HG03175 (cell line): ENCODE measurements at regions not wholly inside any gene's neighbourhood (a gene's known extent, or its start where the extent isn't known, plus 50 kb on each side); places are given as distances from the start of the nearest gene placed in this dataset.
"Not testable (repeated sequence)": the region's sequence is repeated elsewhere in the genome, so short reads cannot be mapped to it uniquely, and the experiment has no call there.

Experiments used
- ATAC-seq: cut with Tn5 transposase; IDR thresholded peaks from one replicate; pipeline ENCODE4 v1.9.1; 2021; ENCODE audit warnings: mild to moderate bottlenecking, moderate library complexity; ENCODE audit not compliant: unreplicated experiment

DNA sequence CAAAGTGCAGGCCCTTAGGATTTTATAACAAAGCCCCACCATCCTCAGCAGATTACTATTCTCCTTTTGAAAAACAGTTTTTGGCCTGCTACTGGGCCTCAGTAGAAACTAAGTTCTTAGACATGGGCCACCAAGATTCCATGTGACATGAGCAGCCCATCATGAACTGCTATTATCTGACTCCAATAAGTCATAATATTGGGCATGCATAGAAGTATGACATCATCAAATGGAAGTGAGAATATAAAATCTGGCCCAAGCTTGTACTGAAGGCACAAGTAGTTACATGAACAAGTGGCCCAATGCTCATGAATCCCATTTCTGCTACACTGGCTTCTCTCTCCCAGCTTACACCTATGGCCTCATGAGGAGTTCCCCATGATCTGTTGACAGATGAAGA lies 404.8 kb downstream of the EPHA5 start:
- no peak for ATAC-seq

DNA sequence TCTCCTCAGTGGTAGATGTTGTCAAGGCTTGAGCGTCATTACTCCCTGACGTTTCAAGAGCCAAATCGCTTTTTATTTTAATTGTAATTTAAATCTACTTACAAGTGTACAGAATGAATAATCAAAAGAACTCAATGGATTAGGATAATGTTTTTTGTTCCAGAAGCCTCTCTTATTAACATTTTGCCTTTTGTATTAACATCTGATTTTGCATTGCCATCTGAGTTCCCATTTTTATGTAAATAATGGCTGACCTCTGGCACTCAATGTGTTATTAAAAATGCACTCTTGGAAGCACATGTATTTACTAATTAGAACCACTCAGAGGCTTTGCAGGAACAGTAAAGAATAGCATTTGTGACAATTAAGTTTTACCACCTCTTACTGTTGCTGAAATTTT lies 411.0 kb downstream of the EPHA5 start:
- ATAC-seq: no peak

DNA sequence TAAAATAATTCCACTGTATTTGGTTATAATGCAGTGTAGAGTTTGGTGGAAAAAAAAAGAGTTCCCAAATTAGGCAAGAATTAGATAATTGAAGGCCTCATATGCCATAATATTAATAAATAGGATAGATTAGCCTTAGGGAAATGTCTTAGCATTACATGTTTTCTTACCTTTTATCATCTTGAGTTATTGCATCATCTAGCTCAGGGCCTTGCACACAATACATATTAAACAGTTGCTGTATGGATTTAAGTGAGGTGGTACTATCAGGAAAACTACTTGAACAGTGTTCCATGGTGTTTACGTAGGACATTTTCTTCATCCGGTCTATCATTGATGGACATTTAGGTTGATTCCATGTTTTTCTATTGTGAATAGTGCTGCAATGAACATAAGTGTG lies 419.4 kb downstream of the EPHA5 start:
- no peak for ATAC-seq

- ATAC-seq: no peak
Observed at GRCh38 chr4:65249111-65249510, 421.2 kb downstream of the EPHA5 start.

DNA sequence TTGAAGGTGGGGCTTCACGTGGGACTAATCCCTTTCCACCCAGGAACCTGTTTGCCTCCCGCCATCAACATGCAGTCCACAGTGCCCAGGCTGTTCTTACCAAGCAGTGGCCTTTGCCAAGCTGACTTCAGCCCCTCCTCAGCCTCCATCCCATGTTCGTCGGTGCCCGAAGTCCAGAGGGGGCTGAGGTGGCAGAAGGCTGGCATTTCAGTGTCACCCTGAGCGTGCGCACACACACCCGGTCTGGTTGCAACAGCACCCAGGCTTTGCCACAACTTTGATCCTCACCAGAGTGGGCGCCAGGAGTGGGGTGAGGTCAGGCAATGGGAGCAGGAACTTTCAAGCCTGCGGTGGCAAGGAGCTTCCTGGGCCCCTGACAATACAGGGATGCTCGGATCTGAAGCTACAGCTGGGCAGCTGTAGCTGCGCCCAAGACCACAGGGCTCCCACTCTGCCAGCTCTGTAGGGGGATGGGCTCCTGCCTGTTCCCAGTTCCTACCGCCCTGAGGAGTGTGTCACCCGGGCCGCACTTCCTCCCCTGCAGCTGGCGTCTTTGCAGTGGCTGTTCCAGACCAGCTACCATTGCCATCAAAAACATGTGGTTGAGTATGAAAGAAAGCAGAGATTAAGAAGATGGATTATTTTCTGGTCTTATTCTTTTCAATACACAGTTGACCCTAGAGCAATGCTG lies 428.0 kb downstream of the EPHA5 start:
- ATAC-seq: no peak

GRCh38 chr4:65241257-65241997 lies 428.9 kb downstream of the EPHA5 start:
- no peak for ATAC-seq

GRCh38 chr4:65234061-65234460 lies 436.2 kb downstream of the EPHA5 start:
- ATAC-seq: no peak

DNA sequence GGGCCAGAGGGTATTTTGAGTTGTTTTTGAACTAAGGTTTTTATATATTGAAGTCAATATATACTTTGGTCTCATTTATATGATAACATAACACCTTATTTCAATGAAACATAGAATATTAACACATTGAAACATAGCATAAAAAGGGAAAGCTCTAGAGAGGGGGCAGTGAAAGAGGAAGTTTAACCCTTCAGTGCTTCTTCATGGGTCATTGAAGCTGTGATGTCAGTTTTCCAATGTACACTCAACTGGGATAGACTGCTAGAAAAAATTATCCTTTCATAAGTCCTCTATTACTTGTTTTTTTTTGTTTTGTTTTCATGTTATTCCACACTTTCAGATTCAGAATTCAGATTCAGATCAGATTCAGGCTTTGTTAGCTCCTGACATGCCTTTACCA lies 442.7 kb downstream of the EPHA5 start:
- no peak for ATAC-seq

GRCh38 chr4:65223601-65224000 lies 446.7 kb downstream of the EPHA5 start:
- ATAC-seq: no peak

DNA sequence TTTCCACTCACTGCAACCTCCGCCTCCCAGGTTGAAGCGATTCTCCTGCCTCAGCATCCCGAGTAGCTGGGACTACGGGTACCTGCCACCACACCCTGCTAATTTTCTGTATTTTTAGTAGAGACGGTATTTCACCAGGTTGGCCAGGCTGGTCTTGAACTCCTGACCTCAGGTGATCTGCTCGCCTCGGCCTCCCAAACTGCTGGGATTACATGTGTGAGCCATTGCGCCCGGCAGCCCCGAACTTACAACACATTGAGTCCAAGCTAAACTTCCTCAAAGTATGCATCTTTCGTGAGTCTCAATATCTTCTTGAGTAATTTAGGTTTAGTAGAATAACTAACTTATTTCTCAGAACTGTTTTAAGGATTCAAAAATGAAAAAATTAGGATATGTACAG lies 447.2 kb downstream of the EPHA5 start:
- not testable (repeated sequence) for ATAC-seq

GRCh38 chr4:65217179-65217578 lies 453.1 kb downstream of the EPHA5 start:
- no peak for ATAC-seq

DNA sequence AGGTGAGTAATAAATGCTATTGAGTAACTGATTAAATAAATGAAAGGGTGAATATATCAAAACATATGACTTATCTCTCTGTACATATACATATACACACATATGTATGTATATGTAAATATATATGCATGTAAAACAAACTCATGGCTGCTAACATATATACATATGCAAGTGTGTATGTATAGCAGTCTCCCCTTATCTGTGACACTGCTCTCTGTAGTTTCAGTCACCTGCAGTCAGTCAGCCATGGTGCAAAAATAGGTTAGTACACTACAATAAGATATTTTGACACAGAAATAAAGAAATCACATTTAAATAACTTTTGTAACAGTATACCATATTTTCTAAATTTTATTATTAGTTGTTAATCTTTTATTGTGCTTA lies 467.4 kb downstream of the EPHA5 start:
- no peak for ATAC-seq

DNA sequence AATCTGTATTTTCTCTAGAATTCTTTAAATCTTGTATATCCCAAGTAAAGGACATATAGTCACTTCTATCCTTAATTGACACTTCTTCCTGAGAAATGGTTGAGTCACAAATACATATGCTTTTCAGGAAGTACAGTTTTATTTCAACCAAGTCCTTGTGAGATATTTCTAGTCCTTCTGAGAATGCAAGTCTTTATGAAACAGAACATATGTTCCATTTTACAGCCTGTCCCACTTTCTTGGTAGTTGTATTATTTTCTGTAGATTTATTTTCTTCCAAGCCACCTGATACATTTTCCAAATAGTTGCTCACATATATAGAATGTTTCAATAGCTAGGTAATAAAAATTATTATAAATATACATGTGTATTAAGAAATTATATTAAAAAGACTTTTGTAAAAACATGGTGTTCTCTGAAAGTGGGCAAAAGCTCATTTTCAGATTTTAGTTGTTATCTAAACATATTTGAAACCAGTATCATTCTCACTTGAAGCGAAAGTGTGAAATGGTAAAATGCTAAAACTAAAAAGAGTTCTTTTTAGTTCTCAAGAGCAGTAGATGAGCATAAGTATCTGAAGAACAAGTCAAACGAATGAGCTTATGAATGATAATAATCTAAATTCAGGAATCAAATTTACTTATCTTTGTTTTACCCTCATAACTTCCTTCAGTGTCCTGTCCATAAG lies 468.0 kb downstream of the EPHA5 start:
- no peak for ATAC-seq

- no peak for ATAC-seq
Observed at GRCh38 chr4:65195666-65196065, 474.6 kb downstream of the EPHA5 start.

DNA sequence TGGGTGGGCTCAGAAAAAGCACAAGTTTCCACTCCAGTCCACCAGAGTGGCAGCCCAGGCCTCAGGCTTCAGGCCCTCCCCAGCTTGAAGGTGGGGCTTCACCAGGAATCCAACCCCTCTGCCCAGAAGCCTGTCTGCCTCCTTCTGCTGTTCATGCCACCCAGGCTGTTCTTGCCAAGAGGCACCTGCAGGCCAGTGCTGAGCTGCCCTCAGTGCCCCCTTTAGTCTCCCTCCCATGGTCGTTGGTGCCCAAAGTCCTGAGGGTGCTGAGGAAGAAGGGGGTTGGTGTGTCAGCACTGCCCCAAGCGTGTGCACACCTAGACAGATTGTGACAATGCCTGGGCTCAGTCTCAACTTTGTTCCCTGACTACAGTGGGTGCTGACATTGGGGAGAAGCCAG lies 475.3 kb downstream of the EPHA5 start:
- no peak for ATAC-seq

- ATAC-seq: no peak
Observed at GRCh38 chr4:65193985-65194384, 476.3 kb downstream of the EPHA5 start.

GRCh38 chr4:65190780-65191179 lies 479.5 kb downstream of the EPHA5 start:
- no peak for ATAC-seq

DNA sequence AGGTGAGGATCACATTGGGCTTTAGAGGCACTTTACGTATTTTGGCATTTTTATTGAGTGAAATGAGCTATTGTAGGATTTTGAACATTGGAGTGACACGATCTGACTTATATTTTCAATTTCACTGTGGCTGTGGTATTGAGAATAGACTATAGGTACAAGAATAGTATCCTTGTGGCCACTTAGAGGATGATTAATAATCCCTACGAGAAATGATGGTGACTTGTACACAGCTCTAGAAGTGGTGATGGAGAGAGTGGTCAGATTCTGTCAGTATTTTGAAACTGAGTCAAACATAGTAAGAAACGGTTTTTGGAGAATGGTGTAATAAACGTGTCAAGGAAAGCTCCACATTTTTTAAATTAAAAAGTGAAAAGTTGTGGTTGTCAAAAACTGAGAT lies 494.7 kb downstream of the EPHA5 start:
- no peak for ATAC-seq

DNA sequence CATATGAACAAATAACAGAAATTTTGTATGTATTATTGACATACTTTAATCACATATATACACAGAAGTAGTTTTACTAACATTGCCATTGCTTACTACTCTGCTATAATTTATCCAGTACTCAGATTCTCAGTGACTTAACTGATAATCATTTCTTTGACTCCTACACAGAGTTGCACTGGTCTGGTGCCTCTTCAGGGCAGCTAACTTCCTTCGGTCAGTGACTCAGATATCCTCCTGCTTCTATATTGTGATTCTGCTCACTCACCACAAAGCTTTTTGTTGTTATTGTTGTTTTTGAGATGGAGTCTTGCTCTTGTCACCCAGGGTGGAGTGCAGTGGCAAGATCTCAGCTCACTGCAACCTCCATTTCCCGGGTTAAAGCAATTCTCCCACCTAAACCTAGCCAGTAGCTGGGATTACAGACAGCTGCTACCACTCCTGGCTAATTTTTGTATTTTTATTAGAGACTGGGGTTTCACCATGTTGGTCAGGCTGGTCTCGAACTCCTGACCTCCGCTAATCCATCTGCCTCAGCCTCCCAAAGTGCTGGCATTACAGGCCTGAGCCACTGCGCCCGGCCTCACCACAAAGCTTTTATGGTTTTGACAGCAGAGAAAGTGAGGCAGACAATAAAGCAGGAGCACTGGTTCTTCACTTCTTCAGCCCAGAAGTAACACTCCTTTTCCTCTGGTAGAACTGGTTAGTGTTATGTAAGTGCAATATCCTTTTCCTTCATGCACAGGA lies 499.3 kb downstream of the EPHA5 start:
- no peak for ATAC-seq

DNA sequence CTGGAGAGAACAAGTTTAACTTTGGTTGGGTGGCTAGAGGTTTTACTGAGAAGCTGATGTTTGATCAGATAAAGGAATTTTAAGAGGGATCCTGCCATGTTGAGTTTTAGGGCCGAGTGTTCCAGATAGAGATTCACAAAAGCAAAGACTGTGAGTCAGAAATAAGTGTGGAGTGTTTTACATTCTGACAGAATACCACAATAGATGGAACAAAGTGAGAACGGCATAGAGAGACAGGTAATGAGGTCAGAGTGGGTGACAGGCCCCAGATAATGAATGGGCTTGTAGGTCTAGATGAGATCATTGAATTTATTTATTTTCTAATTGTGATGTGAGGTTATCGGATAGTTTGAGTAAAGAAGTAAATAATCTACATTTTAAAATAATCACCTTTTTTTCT lies 502.6 kb downstream of the EPHA5 start:
- no peak for ATAC-seq

DNA sequence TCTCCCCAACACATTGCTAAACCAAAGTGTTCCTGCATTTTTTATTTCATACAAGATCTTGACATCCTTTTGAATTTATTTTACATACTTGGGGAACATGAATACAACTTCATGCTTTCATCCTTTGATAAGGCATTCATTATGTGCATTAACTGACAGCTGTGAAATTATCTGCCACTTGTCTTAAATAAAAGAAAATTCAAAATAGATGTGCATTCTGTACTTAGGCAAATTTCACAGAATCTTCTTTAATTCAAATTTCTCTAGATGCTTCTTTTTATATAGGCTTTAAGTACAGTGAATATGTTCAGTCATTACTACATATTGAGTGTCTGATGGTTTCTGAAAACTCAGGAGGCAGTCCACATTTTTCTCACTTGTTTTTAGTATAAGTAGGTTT lies 518.1 kb downstream of the EPHA5 start:
- ATAC-seq: no peak
